GM19455 (cell line): ENCODE measurements at regions not wholly inside any gene's neighbourhood (a gene's known extent, or its start where the extent isn't known, plus 50 kb on each side); places are given as distances from the start of the nearest gene placed in this dataset.
"Not testable (repeated sequence)": the region's sequence is repeated elsewhere in the genome, so short reads cannot be mapped to it uniquely, and the experiment has no call there.

Source experiments
- ATAC-seq: cut with Tn5 transposase; IDR thresholded peaks from one replicate; pipeline ENCODE4 v1.9.1; 2021; ENCODE audit not compliant: unreplicated experiment

DNA sequence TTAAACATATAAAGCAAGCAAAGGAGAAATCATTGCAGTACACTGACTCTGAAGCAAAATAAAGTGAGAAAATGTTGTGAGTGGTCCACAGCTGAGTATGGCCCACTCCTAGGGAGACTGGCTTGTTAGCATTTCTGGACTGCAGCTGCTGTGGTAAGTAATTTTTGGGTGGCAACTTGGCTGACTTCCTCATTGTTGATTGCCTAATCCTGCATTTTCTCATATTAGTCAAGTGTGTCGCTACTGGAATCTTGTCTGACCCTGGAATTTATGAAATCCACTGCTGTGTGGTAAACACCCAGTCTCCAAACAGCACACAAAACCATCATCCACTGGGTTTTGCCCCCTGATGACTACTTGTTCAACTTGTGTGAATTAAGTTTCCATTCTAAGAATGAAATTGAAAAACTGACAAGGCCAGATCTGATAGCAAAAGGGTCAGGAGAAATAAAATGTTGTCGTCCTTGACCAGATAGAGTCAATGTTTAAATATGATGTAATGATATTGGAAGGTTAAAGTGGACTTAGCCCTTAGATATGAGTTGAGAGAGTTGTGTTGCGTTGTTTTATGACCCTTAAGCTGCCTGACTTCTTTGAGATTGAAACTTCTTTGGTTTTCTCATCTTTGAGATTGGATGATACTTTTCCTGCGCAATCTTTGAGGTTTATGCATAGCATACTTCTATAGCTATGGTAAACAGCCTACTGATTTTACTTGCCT is 106.6 kb upstream of the SEC22B start:
- not testable (repeated sequence) for ATAC-seq

DNA sequence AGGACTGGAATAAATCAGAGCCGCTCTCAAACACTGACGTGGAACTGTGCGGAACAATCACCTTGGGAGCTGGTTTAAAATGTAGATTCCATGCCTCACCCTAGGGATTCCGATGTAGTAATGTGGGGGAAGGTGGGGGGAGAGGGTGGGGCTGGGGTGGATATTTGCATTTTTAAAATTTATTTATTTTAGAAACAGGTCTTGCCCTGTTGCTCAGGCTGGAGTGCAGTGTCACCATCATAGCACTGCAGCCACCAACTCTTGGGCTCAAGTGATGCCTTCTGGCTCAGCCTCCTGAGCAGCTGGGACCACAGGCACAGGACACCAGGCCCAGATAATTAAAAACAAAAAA is 101.9 kb upstream of the SEC22B start:
- not testable (repeated sequence) for ATAC-seq

GRCh38 chr1:120277428-120278258 is 101.3 kb upstream of the SEC22B start:
- ATAC-seq, result not testable (repeated sequence)

DNA sequence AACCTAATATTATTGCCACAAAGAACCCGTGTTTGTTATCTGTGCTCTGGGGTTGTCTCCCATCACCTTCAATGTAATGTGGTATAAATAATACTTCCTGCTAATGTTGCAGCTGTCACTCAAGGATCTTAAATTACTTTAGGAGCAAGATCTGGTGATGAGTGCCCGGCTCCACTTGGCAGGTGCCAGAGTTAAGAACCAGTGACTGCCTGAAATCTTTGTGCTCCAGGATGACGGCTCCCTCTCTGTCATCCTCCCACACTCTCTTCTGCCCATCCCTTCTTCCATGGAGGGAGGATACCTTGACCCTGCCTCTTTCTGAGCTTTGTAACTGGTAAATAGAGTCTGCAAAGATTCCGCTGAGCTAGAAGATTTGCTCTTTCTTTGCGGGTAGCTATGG is 100.4 kb upstream of the SEC22B start:
- not testable (repeated sequence) for ATAC-seq

- ATAC-seq, result not testable (repeated sequence)
Observed at GRCh38 chr1:120274438-120274837, 98.1 kb upstream of the SEC22B start.

DNA sequence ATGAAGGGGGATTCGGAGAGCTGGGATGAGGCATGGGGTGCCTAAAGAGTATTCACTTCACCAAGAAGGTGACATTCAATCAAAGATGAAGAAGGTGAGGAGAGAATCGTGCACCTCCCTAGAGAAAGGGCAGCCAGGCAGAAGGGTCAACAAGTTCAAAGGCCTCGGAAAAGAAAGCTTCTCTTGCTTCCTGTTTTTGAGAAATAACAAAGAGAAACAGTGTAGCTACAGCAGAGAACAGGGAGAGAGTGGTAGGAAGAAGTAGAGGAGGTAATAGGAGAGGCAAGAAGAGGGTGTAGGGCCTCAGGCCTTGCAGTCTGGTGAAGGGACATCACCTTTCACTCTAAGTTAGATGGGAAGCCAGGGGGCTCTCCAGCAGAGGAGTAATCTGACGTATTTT is 97.0 kb upstream of the SEC22B start:
- not testable (repeated sequence) for ATAC-seq

GRCh38 chr1:120272242-120272641 is 95.9 kb upstream of the SEC22B start:
- ATAC-seq, result not testable (repeated sequence)

- not testable (repeated sequence) for ATAC-seq
Observed at GRCh38 chr1:120271561-120272221, 95.4 kb upstream of the SEC22B start.

GRCh38 chr1:120267894-120268551 is 91.7 kb upstream of the SEC22B start:
- ATAC-seq, result not testable (repeated sequence)

DNA sequence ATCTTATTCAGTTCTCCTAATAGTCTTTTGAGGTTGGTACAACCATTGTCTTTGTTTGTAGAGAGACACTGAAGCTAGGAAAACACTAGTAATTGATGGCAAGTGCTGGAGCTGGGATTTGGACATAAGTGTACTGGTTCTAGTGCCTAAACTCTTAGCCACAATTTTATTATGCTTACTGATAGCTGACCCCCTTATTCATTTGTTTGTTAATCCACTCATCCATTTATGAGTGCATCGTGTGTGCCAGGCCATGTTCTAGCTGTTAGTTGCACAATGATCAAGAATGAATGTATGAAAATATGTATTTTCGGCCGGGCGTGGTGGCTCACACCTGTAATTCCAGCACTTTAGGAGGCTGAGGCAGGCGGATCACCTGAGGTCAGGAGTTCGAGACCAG is 88.2 kb upstream of the SEC22B start:
- ATAC-seq, result not testable (repeated sequence)

- ATAC-seq, result not testable (repeated sequence)
Observed at GRCh38 chr1:120262791-120263751, 86.8 kb upstream of the SEC22B start.

- ATAC-seq, result not testable (repeated sequence)
Observed at GRCh38 chr1:120257778-120258105, 81.4 kb upstream of the SEC22B start.

DNA sequence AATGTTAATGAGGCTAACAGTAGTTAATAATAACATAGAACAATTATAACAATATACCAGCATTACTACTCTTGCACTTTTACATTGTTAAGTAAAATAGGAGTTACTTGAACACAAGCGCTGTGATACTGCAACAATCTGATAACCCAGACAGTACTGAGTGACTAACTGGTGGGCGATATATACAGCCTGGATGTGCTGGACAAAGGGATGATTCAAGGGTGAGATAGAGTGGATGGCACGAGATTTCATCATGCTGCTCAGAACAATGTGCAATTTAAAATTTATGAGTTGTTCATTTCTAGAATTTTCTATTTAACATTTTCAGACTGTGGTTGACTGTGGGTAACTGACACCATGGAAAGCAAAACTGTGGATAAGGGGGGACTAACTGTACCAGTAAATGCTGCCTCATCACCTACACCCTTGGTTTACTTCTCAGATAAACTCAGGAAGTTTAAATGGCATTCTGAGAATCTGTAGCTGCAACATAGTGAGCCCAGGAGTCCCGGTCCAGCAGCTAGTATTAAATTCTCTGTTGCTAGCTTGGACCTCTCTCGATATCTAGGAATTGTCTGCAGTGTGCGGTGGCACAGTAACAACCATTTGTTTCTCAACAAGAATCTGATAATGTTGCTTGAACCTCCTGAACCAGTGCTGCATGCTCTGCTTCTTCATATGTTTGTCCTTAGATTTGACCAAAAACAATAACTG is 80.9 kb upstream of the SEC22B start:
- not testable (repeated sequence) for ATAC-seq

DNA sequence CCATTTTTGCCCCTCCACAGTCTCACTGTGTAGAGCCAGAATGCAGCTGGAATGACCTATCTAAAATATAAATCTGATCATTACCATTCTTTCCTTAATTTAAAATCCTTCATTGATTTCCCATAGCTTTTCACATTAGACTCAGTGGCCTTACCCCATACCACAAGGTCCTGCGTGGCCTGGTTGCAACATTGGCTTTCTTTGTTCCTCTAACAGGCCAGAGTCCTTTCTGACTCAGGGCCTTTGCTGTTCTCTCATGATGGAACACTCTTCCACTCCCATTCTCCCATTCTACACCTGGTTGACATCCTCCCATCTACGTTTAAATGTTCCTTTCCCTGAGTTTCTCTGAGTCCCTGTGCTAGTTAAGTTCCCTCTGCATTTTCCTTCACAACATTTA is 74.4 kb upstream of the SEC22B start:
- ATAC-seq, result not testable (repeated sequence)

- ATAC-seq, result not testable (repeated sequence)
Observed at GRCh38 chr1:120248726-120249427, 72.6 kb upstream of the SEC22B start.

GRCh38 chr1:120248203-120248602 is 71.9 kb upstream of the SEC22B start:
- not testable (repeated sequence) for ATAC-seq

DNA sequence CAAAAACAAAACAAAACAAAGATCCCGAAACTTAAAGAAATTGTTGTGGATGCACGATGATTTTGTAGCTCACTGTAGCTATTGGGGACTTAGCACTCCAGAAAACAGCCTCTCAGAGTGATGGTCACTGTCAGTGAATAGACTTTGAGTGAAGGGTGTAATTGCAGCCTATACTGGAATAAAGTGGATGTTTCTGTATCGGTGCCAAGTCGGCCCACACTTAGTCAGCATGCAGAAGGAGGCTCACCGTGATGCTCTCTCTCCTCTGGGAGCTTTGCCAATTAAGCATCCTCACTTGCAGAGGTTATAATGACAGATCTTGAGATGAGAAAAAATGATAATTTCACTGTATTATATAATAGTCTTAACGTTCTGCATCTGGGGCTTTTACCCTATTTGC is 67.5 kb upstream of the SEC22B start:
- ATAC-seq, result not testable (repeated sequence)

- ATAC-seq, result not testable (repeated sequence)
Observed at GRCh38 chr1:120242582-120242981, 66.3 kb upstream of the SEC22B start.

DNA sequence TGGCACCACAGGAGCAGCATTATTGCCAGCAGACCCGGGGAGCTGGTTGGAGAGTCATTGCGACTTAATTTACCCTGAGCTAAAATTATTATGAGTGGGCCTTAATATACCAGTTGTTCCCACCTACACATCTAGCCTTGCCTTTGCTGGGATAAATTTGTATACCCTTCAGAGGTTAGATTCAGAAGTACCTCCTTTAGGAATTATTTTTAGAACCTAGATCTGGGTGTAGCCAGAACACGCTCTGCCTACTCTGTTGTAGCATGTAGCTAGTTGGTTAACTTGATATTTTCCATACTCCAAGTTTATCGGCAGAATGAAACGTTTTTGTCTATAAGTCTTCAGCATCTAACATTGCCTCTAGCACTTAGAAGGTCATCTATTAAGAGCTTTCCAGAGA is 65.5 kb upstream of the SEC22B start:
- ATAC-seq, result not testable (repeated sequence)
